ENCODE measurements at regions not wholly inside any gene's neighbourhood (a gene's known extent, or its start where the extent isn't known, plus 50 kb on each side); places are given as distances from the start of the nearest gene placed in this dataset.

- TF ChIP-seq CTCF (IDR thresholded peaks at IDR 0.05) (no peak), POLR2A (IDR thresholded peaks at IDR 0.05) (no peak)
Measured at GRCh38 chr2:235149736-235150135, 197.9 kb downstream of the SH3BP4 start.

Measured in testis (tissue), 2 donors.